K562 (cell line): ENCODE measurements at regions not wholly inside any gene's neighbourhood (a gene's known extent, or its start where the extent isn't known, plus 50 kb on each side); places are given as distances from the start of the nearest gene placed in this dataset.

Experiments
- ATAC-seq: fragments of 200-7000 bp; cut with Tn5 transposase; 3 replicates; pipeline ENCODE4 v1.9.1; 2020; ENCODE audit warnings: moderate library complexity
- BruUV-seq: library from RNA; stranded (reverse); fragments of 400-500 nt; replicated peaks from 2 replicates; lab custom pipeline; 2021; lab: Mats Ljungman, UMichigan
- CTCF ChIA-PET: fragments of 300-600 bp; formaldehyde crosslinking; extraction: SDS; loops from one replicate; lab custom pipeline; 2021; ENCODE audit warnings: low intra/inter-chr PET ratio; lab: Yijun Ruan, JAX
- POLR2A ChIA-PET: fragments of 300-600, 350-650 bp; sonication (Branson Sonifier 250); formaldehyde crosslinking; extraction: SDS; loops from one replicate; lab custom pipeline; 2021; ENCODE audit warnings: antibody characterized with exemption, inconsistent platforms; lab: Yijun Ruan, JAX
- DNase-seq, 4 experiments: peaks; one replicate each; pipeline versions ENCODE4 v3.0.0 to v3.0.0-alpha.2; 2011 to 2018; ENCODE audit warnings: low spot score in 3 of 4, mixed read lengths in 3 of 4; ENCODE audit errors: extremely low read depth in 1 of 4
- FAIRE-seq: peaks from 2 replicates; lab custom pipeline; 2011; peaks lifted over from hg19 to GRCh38; lab: Jason Lieb, UNC
- H2AFZ ChIP-seq: 2 replicates; pipeline ENCODE4 v1.6.0; 2011; ENCODE audit warnings: low read depth, low read length, control low read depth, inconsistent platforms
- H3K27ac ChIP-seq: fragments of 200-600 bp; 3 replicates; pipeline ENCODE4 v1.8.0; 2011; ENCODE audit warnings: low read depth, mild to moderate bottlenecking, control low read depth, inconsistent platforms, low read length, moderate library complexity, mixed read lengths; ENCODE audit errors: extremely low read depth
- H3K27me3 ChIP-seq, 2 experiments: fragments of 300-600 bp in 1 of 2; 2 replicates in 1 of 2; 3 replicates in 1 of 2; pipeline versions ENCODE4 v1.6.0 to v1.8.0; 2011; ENCODE audit warnings: inconsistent platforms in 2 of 2, low read length in 2 of 2, mild to moderate bottlenecking in 1 of 2, mixed read lengths in 1 of 2, moderate library complexity in 1 of 2; ENCODE audit not compliant: control insufficient read depth in 2 of 2, insufficient read depth in 2 of 2
- H3K36me3 ChIP-seq: fragments of 300-600 bp; 3 replicates; pipeline ENCODE4 v1.8.0; 2011; ENCODE audit warnings: mild to moderate bottlenecking, low read length, inconsistent platforms; ENCODE audit not compliant: control insufficient read depth, insufficient read depth
- H3K4me1 ChIP-seq, 2 experiments: fragments of 200-600 bp in 1 of 2; replicated peaks in 1 of 2; 2 replicates in 1 of 2; 3 replicates in 1 of 2; pipeline versions ENCODE4 v1.5.1 to v1.8.0; 2011; ENCODE audit warnings: inconsistent platforms in 2 of 2, low read length in 2 of 2, mild to moderate bottlenecking in 1 of 2, mixed read lengths in 1 of 2, moderate library complexity in 1 of 2; ENCODE audit not compliant: control insufficient read depth in 2 of 2, insufficient read depth in 2 of 2
- H3K4me2 ChIP-seq: 2 replicates; pipeline ENCODE4 v1.6.1; 2011; ENCODE audit warnings: low read length, control low read depth, inconsistent platforms, mixed read lengths; ENCODE audit not compliant: insufficient read depth
- H3K4me3 ChIP-seq: fragments of 200-600 bp; sonication (generic), shearing (Covaris generic); 2 replicates; pipeline ENCODE4 v1.5.1; 2016; ENCODE audit warnings: control low read depth, inconsistent platforms
- H3K79me2 ChIP-seq: fragments of 200-600 bp; 3 replicates; pipeline ENCODE4 v1.8.0; 2011; ENCODE audit warnings: low read length, inconsistent platforms; ENCODE audit not compliant: control insufficient read depth, insufficient read depth
- H3K9ac ChIP-seq, 2 experiments: 2 replicates each; pipeline versions ENCODE4 v1.6.0 to v1.6.1; 2011; ENCODE audit warnings: low read depth in 2 of 2, low read length in 2 of 2, control low read depth in 1 of 2, inconsistent platforms in 1 of 2, mild to moderate bottlenecking in 1 of 2, mixed read lengths in 1 of 2; ENCODE audit not compliant: insufficient read depth in 1 of 2
- H3K9me1 ChIP-seq: one replicate; pipeline ENCODE4 v1.6.0; 2011; ENCODE audit warnings: inconsistent platforms, mild to moderate bottlenecking, low read length, moderate library complexity; ENCODE audit not compliant: control insufficient read depth, insufficient read depth
- H3K9me3 ChIP-seq: replicated peaks from 2 replicates; pipeline ENCODE4 v1.5.1; 2011; ENCODE audit warnings: low read depth, low read length, inconsistent platforms; ENCODE audit not compliant: control insufficient read depth, insufficient read depth
- H4K20me1 ChIP-seq: replicated peaks from 2 replicates; pipeline ENCODE4 v1.6.1; 2011; ENCODE audit warnings: low read length, inconsistent platforms, mixed read lengths; ENCODE audit not compliant: control insufficient read depth, insufficient read depth
- DMBX1 ChIP-seq: fragments of 250-450 bp; sonication (Bioruptor Pico); IDR thresholded peaks from 2 replicates; pipeline ENCODE4 v1.8.0; 2022; ENCODE audit warnings: inconsistent platforms, mild to moderate bottlenecking, moderate library complexity, borderline replicate concordance
- HINFP ChIP-seq: fragments of 450-650 bp; conservative IDR thresholded peaks from 2 replicates; pipeline ENCODE4 v1.6.1; 2016; ENCODE audit warnings: missing genetic modification characterization, low read depth, mild to moderate bottlenecking, control low read depth, missing compliant biosample characterization
- HMBOX1 ChIP-seq: sonication (generic); IDR thresholded peaks from 2 replicates; pipeline ENCODE4 v1.6.1; 2016
- KLF1 ChIP-seq: fragments of 450-650 bp; IDR thresholded peaks from 2 replicates; pipeline ENCODE4 v1.6.1; 2016; ENCODE audit warnings: missing genetic modification characterization, missing compliant biosample characterization
- MTA3 ChIP-seq: fragments of 450-650 bp; formaldehyde crosslinking; IDR thresholded peaks from 2 replicates; pipeline ENCODE4 v1.6.1; 2017; ENCODE audit warnings: mild to moderate bottlenecking, borderline replicate concordance
- NCOR1 ChIP-seq: fragments of 450-650 bp; IDR thresholded peaks from 2 replicates; pipeline ENCODE4 v1.6.1; 2016; ENCODE audit warnings: mild to moderate bottlenecking, moderate library complexity
- NEUROD1 ChIP-seq: fragments of 150-350 bp; IDR thresholded peaks from 2 replicates; pipeline ENCODE4 v1.6.1; 2014; ENCODE audit warnings: borderline replicate concordance, low read length, low read depth; ENCODE audit not compliant: partially characterized antibody
- NR0B1 ChIP-seq: fragments of 450-650 bp; IDR thresholded peaks from one replicate; pipeline ENCODE4 v1.6.1; 2018; ENCODE audit warnings: mild to moderate bottlenecking, moderate library complexity; ENCODE audit not compliant: partially characterized antibody
- PPARD ChIP-seq: fragments of 250-450 bp; sonication (Bioruptor Pico); IDR thresholded peaks from 2 replicates; pipeline ENCODE4 v1.8.0; 2022; ENCODE audit warnings: inconsistent platforms, mild to moderate bottlenecking, moderate library complexity
- SMARCB1 ChIP-seq: IDR thresholded peaks from 2 replicates; pipeline ENCODE4 v1.6.1; 2011; ENCODE audit warnings: improper control_type of control experiment, low read depth; ENCODE audit not compliant: insufficient read length
- ZKSCAN1 ChIP-seq: fragments of 150-350 bp; IDR thresholded peaks from 2 replicates; pipeline ENCODE4 v1.6.1; 2016; ENCODE audit warnings: low read depth, low read length
- ZNF583 ChIP-seq: fragments of 250-450 bp; sonication (Bioruptor Pico); IDR thresholded peaks from 2 replicates; pipeline ENCODE4 v1.4.0; 2020
- ZNF764 ChIP-seq: fragments of 250-450 bp; sonication (Bioruptor Pico); IDR thresholded peaks from 2 replicates; pipeline ENCODE4 v1.4.0; 2020; ENCODE audit warnings: low read depth, mild to moderate bottlenecking, moderate library complexity
- WGBS: fragments of 100-300 bp; shearing (Covaris generic); methylation state at CpG from one replicate; pipeline ENCODE4 v1.1.6; 2016; ENCODE audit warnings: low coverage, mixed read lengths; ENCODE audit not compliant: insufficient coverage; ENCODE audit errors: missing lambda C conversion rate; 5-methylcytosine and 5-hydroxymethylcytosine counted together
- in situ Hi-C: fragments of 300-500 bp; cut with MboI; formaldehyde crosslinking; loops from 4 replicates; pipeline ENCODE4 v1.15.0; 2018; ENCODE audit warnings: inconsistent platforms, mixed read lengths
- intact Hi-C: fragments of 100-400 bp; cut with micrococcal nuclease; formaldehyde crosslinking; loops from 2 replicates; pipeline ENCODE4 v1.14.2; 2022

GRCh38 chr1:178594133-178594532 is 81.2 kb downstream of the TEX35 start:
- no peak overlapping the region for H3K9ac ChIP-seq
- H3K4me1 ChIP-seq: no peaks in the 10 kb centered on the region
- intact Hi-C loops (no loop called here), in situ Hi-C loops (no loop called here)
- FAIRE-seq: no peak
- ATAC-seq: no peak
- 0% methylated on average over 5 of the region's 5 CpGs for WGBS
- BruUV-seq: no TSS peak
- ChIA-PET POLR2A (interaction anchor here (0.8 to 1.2 kb wide), 2 partner anchors 18 to 89 kb away, joined by 3 to 4 read pairs; no protein-coding TSS in a partner anchor), CTCF (no interaction called here)
- no peak for DNase-seq
- no peaks in the 10 kb centered on the region for H3K36me3 ChIP-seq
- 0 out of 2 replicates have a peak, but pooled peaks cover 4% of the 10 kb centered on the region for H4K20me1 ChIP-seq
- H3K27me3 ChIP-seq: peaks cover 3 to 8% of the 10 kb centered on the region in 2 experiments; a peak in 1 of 5 replicates
- H3K79me2 ChIP-seq: no peaks in the 10 kb centered on the region
- H3K9me1 ChIP-seq: no peaks in the 10 kb centered on the region
- no peak overlapping the region for H3K4me3 ChIP-seq
- H2AFZ ChIP-seq: no peak overlapping the region
- no peak overlapping the region for H3K27ac ChIP-seq
- TF ChIP-seq ZKSCAN1: no peak
- TF ChIP-seq NR0B1: no peak
- TF ChIP-seq MTA3: no peak
- H3K9me3 ChIP-seq: no peaks in the 10 kb centered on the region
- no peak overlapping the region for H3K4me2 ChIP-seq

GRCh38 chr1:178595491-178595890 is 82.6 kb downstream of the TEX35 start:
- Histone ChIP-seq H4K20me1 (0 out of 2 replicates have a peak, but pooled peaks cover 4% of the 10 kb centered on the region), H3K9me3 (no peaks in the 10 kb centered on the region), H3K9me1 (no peaks in the 10 kb centered on the region), H3K27me3 (peaks cover 3 to 8% of the 10 kb centered on the region in 2 experiments; a peak in 1 of 5 replicates), H2AFZ (no peak overlapping the region), H3K79me2 (no peaks in the 10 kb centered on the region), H3K36me3 (no peaks in the 10 kb centered on the region), H3K4me2 (no peak overlapping the region), H3K27ac (no peak overlapping the region), H3K4me1 (no peaks in the 10 kb centered on the region), H3K9ac (no peak overlapping the region), H3K4me3 (no peak overlapping the region)
- ChIA-PET CTCF (interaction anchor here (0.6 kb wide), 1 partner anchor 128 kb away, joined by 3 read pairs; no protein-coding TSS in a partner anchor), POLR2A (interaction anchor here (1.1 kb wide), 1 partner anchor 11 kb away, joined by 4 read pairs; no protein-coding TSS in a partner anchor)
- FAIRE-seq (no peak), ATAC-seq (no peak), DNase-seq (no peak)
- no TSS peak for BruUV-seq
- 2% methylated on average over 6 of the region's 6 CpGs for WGBS
- intact Hi-C loops: no loop called here
- in situ Hi-C loops: no loop called here
- no peak for TF ChIP-seq ZNF764 (CRISPR knock-in tag)
- no peak for TF ChIP-seq HINFP (tag)
- TF ChIP-seq ZNF583 (CRISPR knock-in tag): no peak
- TF ChIP-seq SMARCB1: no peak
- no peak for TF ChIP-seq NEUROD1
- no peak for TF ChIP-seq KLF1 (tag)
- TF ChIP-seq NCOR1: no peak
- no peak for TF ChIP-seq DMBX1
- no peak for TF ChIP-seq HMBOX1
- TF ChIP-seq PPARD (CRISPR knock-in tag): no peak
